CD1c-positive myeloid dendritic cell (primary cell): ENCODE measurements at regions not wholly inside any gene's neighbourhood (a gene's known extent, or its start where the extent isn't known, plus 50 kb on each side); places are given as distances from the start of the nearest gene placed in this dataset.
A peak's percentile ranks its signal among the peaks of the same experiment; 100 is the strongest.
"Not testable (repeated sequence)": the region's sequence is repeated elsewhere in the genome, so short reads cannot be mapped to it uniquely, and the experiment has no call there.

Experiments used
- DNase-seq: peaks from one replicate; pipeline ENCODE4 v3.0.0-alpha.2; 2016; ENCODE audit errors: extremely low spot score

DNA sequence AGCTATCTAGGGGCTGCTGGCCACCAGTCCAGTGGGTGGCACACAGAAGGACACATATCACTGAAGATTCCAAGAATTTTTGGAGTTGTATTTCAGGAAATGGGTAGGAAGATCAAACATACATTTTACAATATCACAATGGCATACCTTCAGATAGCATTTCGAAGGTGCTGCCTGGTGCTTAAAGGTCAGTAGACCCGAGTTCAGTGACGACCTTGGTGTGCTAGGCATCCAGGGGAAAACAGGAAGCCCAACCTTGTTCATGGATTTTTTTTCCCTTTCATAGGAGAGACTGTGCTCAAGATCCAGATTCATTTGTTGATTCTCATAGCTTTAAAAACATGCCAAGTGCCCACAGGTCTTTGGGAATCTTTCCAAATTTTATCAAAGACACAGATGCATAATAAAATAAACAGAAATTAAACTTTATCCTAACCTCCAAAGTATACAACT is 51.0 kb upstream of the RCBTB2 start:
- DNase-seq: no peak

DNA sequence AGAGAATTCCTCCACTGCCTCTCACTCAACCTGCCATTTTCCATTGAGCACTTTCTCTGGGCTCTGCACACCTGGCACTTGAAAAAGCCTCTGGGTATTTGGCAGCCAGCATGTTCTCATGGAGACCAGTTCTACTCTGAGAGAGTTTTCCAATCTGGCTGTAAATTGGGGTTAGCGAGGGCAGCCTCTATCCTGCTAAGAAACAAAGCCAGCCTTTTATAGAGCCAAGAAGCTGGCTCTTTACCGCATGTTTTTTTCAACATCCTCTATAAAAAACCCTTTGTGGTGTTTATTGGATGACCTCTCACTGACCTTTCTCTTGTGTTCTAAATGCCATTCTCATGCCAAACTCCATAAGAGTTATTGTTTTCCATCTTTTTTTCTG is 52.6 kb upstream of the RCBTB2 start:
- no peak for DNase-seq

DNA sequence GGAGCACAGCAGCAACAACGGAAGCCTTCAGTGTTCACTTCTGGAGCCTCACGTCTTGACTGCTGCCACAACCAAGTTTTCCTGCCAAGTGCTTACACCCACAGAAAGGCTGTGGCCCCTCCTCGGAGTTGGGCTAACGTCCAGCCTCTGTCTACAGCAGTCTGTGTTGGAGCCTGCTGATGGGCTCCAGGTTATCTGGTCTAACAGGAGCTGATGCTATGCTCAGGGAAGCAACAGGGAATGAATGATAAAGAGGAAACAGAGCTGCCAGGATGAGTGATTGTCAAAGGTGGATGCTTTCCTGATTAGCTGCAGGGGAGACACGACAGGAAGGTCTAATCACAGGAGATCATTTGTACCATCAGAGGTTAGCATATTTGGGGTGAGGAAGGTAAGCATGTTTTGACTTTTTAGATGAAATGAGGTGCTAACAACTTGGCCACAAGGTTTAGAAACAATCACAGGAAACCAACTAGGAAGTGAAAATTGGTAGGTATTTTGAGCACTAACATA is 53.8 kb upstream of the RCBTB2 start:
- no peak for DNase-seq

DNA sequence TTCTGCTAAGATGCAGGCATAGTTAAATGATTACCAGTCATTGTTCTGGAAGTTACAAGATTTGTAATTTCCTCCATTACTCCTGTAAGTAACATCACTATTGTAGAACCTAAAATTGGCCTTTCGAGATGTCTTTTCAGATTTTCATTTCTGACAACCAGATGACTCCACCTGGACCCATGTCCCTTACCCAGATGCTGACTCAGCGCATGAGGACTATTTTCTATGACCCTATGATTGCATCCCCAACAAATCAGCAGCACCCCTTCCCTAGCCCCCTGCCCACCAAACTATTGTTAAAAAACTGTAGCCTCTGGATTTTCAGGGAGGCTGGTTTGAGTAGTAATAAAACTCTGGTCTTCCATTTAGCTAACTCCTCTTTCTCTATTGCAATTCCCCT is 55.2 kb upstream of the RCBTB2 start:
- DNase-seq: no peak

DNA sequence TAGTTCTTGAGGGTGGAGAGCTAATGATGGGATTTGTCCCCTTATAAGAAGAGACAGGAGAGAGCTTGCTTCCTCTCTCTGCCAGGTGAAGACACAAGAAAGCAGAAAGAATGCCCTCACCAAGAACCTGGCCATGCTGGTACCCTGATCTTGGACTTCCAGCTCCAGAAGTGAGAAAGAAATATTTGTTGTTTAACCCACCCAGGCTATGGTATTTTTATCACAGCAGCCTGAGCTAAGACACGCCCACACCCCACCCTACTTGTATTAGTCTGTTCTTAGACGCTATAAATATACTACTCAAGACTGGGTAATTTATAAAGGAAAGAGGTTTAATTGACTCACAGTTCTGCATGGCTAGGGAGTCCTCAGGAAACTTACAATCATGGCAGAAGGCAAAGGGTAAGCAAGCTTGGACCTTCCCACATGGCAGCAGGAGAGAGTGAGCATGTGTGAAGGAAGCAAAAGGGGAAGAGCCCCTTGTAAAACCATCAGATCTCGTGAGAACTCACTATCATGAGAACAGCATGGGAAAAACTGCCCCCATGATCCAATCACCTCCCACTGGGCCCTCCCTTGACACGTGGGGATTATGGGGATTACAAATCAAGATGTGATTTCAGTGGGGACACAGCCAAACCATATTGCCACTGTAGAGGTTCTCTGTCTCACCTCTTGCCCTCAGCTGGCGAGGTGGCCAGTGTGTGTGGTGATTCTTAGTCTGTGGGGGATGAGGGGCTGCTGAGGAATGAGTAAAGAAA is 57.4 kb upstream of the RCBTB2 start:
- no peak for DNase-seq

DNA sequence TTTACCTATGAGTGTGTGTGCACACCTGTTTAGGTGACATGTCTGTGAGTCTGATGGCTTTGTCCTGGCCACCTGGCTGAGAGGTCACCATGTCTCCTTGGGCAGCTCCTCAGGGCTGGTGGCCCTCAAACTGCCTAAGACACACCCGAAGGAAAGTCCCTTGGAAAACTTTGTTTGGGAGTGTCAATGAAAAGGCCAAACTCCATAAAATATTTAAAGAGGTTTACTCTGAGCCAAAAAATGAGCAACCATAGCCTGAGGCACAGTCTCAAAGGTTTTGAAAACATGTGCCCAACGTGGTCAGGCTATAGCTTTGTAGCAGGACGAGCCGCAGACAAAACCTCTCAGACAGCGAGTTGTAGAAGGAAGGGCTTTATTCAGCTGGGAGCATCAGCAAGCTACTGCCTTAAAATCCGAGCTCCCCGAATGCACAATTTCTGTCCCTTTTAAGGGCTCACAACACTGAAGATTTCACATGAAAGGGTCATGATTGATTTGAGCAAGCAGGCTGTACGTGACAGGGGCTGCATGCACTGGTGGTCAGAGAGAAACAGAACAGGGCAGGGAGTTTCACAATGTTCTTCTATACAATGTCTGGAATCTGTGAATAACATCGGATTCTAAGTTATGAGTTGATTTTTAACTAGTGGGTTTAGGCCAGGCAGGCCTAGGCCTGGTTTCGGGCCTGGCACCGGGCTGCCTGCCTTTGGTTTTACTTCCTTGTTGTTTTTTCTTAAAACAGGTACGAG is 58.4 kb upstream of the RCBTB2 start:
- not testable (repeated sequence) for DNase-seq

DNA sequence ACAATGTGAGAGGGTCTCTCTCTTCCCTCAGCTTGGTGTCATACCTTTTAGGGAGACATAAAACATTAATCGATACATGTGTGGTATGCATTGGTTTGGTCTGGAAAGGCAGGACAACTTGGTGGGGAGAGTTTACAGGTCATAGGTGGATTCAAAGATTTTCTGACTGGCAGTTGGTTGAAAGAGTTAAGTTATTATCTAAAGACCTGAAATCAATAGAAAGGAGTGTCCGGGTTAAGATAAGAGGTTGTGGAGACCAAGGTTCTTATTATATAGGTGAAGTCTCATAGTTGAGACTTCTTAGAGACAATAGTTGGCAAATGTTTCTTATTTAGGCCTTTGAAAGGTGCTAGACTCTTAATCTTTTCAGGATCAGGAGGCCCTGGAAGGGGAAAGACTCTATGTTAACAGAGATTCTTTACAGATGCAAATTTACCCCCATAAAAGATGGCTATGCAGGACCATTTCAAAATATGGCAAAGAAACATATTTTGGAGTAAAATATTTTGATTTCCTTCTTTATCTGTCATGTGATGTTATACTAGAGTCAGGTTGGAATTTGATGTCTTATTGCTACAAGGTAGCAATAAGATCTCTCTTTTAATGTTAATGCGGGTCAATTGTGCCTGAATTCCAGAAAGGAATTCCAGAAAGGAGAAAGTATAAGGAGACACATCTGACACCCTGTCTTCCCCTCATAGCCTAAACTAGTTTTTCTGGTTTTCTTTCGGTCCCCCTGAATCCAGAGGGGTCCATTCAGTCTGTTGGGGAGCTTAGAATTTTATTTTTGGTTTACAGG is 59.2 kb upstream of the RCBTB2 start:
- no peak for DNase-seq

DNA sequence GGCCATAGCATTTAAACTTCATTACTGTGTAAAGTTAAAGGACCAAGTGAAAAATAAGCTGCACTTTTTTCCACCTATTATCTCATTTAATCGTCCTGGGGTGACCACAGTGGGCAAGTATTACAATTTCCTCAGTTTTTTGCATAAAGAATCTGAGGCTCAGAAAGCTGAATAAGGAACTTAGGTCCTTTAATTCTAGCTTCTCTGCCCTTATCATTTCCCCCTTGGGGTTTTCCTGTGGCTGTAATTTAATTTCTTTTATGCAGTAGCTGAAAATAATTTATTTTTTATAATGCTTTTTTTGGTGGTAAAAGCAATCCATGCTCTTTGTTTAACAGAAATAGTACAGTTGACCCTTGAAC is 59.8 kb upstream of the RCBTB2 start:
- no peak for DNase-seq

DNA sequence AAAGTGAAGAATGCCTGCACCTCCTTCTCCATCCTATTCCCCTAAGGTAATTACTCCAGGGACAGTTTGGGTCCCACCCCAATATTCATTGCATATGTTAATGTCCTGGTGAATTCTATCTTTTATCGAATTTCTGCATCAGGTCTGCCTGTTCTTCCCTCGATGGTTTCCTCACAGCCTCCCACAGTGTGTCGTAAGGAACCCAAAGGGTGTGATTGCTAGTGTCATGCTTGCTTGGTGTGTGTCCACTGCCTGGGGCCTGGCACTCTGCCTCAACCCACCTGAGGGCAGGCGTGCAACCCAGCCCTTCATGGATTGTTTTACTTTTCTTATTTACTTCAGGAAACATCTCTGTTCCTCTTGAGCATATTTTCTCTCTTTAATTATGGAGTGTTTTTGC is 60.2 kb upstream of the CYSLTR2 start:
- no peak for DNase-seq

DNA sequence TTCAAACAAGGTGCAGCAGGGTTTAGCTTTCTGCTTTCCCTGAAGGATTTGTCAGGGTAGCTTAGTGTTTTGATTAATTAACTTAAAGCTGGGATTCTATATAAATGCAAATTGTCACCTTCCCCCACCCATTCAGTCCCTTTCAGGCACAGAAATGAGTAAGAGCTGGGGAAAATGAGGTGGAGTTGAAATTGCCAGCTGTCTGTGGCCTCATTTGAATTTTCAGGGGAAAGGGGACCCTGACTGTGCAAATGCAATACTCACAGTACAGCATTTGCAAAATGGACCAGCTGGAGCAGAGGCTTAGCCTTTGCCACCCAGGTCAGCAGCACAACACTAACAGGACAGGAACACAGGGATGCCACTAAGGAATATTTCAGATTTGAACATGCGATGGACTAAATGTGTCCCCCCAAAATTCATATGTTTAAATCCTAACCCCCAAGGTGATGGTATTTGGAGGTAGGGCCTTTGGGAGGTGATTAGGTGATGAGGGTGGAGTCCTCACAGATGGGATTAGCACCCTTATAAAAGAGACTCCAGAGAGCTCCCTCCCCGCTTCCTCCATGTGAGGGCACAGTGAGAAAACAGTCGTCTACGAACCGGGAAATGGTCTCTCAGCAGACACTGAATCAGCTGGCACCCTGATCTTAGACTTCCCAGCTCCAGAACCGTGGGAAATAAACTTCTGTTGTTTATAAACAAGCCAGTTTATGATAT is 59.5 kb upstream of the CYSLTR2 start:
- no peak for DNase-seq

DNA sequence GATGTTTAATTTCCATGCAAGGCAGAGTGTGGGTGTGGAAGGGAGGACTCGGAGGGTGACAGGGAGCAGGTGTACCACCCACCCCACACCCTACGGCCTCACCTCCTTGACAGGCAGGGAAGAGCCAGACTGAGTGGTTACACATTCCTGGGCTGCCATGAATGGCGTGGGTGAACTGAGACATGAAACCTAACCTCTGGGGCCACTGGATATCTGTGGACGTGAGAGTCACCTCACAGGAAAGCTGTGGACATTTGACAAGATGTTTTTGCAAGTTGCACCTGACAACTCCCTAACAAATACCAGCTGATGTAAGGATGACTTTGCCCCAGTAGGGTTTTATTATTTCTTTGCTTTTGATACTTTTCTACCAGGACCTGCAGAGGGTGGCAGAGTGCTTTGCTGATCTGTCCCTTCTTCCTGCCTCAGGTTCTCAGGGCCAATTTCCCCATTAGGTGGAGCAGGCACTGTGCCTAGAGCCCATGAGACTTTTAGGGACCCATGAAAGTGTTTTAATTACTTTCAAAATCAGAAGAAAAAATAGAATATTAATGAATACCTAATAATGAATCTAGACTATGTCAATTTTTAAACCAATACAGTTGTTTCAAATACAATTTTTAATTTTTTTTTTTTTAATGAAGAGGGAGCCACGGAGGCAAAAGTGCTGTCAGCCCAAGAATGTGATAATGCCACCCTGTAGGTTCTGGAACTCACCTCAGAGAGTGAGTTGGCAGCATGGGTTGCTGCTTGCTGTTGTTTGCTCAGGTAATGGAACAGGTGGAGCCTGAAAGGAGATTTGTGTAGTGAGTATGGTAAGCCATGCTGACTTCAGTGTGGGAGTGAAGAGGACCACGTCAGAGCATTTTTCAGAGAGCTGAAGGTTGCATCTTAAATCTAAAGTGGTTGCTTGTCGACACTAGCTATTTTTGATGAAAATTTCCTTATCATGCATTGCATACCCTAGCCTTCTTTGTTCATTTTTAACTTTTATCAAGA is 58.0 kb upstream of the CYSLTR2 start:
- DNase-seq: peak; percentile 82

DNA sequence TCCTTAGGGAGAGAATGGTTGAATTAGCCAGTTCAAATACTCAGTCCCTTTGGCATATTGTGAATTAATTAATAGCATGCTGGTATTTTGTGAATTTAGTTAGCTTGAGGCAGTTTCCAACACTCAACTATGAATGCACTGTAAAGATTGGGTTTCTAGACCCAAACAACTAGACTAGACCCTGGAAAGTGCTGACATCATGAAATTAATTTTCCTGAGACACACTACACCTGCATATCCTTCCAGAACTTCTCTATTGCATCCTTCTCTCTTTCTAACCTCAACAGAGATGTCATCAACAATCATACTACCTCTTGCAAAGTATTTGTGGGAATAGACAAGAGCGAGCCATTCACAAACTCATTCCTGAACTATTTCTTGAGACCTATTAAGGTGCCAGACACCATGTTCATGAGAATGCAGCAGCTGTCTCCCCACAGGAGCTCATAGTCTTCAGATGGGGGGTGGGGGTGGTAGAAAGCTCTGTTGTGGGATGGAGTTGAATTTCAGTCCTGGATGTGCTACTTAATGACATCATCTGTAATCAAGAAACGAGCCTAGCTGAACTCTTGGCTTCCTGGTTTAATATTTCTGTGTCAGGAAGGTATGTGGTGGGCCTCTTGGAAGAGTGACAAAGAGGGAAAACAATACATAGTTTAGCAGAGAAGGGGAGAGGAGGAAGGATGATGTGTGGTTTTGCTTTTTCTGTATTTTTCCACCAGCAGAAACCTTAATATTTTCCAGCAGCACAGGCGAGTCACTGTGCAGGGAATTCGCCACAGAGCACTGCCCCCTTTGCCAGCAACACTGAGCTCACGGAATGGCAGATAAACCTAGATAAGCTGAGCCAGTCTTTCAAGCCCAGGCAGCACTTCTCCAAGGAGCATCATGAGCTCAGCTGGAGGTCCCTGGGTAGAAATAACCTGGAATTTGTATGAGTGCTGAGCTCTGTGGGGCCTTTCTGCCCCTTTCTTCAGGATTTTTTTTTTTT is 53.1 kb upstream of the CYSLTR2 start:
- DNase-seq: no peak

DNA sequence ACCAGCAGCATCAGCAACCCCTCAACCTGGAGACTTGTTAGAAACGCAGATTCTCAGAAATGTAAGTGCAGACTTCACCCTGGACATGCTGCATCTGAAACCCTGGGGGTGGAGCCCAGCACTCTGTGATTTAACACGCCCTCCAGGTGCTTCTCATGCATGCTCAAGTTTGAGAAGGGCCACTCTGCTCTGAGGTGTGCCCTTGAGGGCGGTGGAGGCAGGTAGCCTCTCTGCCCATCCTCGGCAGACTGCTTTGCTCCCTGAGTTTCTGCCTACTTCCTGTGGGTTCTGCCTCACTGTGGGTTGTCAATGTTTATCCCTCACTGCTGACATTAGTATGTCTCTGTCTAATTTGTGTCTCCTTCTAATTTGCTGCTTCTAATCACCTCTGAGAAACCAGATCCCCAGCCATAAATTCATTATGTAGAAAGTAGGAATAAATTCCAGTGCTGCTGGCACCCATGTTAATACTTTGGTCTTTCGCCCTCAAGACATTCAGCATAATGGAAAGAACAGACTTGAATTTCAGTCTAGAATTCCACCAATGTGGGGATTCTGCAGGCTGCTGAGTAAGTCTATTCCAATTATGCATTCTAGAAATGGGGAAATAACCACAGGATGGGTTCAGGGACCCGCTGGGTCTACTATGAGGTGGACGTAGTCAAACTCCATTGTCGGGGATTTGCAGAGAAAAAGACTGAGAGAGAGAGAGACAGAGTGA is 51.3 kb upstream of the CYSLTR2 start:
- DNase-seq: no peak

DNA sequence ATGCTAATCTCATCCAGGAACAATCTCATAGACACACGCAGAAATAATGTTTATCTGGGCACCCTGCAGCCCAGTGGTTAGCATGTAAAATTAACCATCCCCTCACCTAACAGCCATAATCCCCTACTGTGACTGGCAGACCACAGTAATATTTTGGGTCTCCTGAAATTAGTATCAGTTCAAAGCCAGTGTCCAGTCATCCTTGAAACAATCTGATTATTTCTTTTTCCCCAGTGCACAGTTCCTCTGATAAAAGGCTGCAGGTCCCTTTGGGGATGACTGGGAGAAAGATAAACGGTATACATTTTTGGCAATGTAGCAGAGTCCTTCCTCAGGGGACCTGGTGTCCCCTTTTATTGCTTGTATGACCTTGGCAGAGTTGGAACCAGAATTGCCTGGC is 50.4 kb upstream of the CYSLTR2 start:
- no peak for DNase-seq
